Mesothelial cell of epicardium (in vitro differentiated cells): ENCODE measurements at regions not wholly inside any gene's neighbourhood (a gene's known extent, or its start where the extent isn't known, plus 50 kb on each side); places are given as distances from the start of the nearest gene placed in this dataset.

Source experiments
- DNase-seq, 2 experiments: peaks; one replicate each; pipeline ENCODE4 v3.0.0; 2021; ENCODE audit warnings: low spot score in 2 of 2; ENCODE audit not compliant: unreplicated experiment in 2 of 2
- H3K27ac Mint-ChIP-seq: 2 replicates; pipeline ENCODE4 v1.8.0; 2021; ENCODE audit warnings: mixed read lengths
- H3K27me3 Mint-ChIP-seq: 2 replicates; pipeline ENCODE4 v1.8.0; 2021; ENCODE audit warnings: low read depth, mixed read lengths
- H3K36me3 Mint-ChIP-seq: 2 replicates; pipeline ENCODE4 v1.8.0; 2021; ENCODE audit warnings: mixed read lengths
- H3K4me1 Mint-ChIP-seq: 2 replicates; pipeline ENCODE4 v1.8.0; 2021; ENCODE audit warnings: mixed read lengths
- H3K4me3 Mint-ChIP-seq: 2 replicates; pipeline ENCODE4 v1.8.0; 2021; ENCODE audit warnings: mild to moderate bottlenecking, moderate library complexity, mixed read lengths
- H3K9me3 Mint-ChIP-seq: 2 replicates; pipeline ENCODE4 v1.8.0; 2021; ENCODE audit warnings: mixed read lengths
- CTCF ChIP-seq: fragments of 200-600 bp; sonication (generic); IDR thresholded peaks from one replicate; pipeline ENCODE4 v1.5.0; 2021; ENCODE audit warnings: antibody characterized with exemption; ENCODE audit not compliant: unreplicated experiment

GRCh38 chr5:3129252-3129651 lies 377.8 kb upstream of the IRX2 start:
- no peaks in the 10 kb centered on the region for H3K9me3 Mint-ChIP-seq
- no peaks in the 10 kb centered on the region for H3K36me3 Mint-ChIP-seq
- H3K4me1 Mint-ChIP-seq: no peaks in the 10 kb centered on the region
- no peak overlapping the region for H3K4me3 Mint-ChIP-seq
- DNase-seq: no peak
- TF ChIP-seq CTCF: no peak
- peaks cover 7% of the 10 kb centered on the region for H3K27me3 Mint-ChIP-seq
- no peak overlapping the region for H3K27ac Mint-ChIP-seq

DNA sequence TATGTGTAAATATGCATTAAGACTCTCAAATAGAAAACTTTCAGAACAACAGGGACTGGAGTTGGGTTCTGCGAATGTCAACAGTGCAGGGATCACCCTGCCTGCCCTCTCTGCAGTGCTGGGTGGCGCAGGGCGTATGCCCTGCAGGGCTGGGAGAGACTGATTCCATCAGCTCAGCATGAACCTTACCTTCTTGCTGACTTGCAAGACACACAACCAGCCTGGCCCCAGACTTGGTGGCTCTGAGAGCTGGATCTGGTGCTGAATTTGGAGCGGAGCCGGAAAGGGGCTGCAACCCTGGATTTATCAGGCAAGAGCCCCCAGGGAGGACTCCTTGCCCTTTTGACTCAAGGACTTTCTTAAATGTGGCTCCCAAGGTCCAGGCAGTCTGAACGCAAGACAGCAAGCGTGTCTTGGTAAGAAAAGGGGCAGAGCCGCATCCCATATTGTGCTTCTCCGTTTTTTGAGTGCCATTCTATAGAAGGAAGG lies 376.0 kb upstream of the IRX2 start:
- Mint-ChIP-seq H3K9me3 (no peaks in the 10 kb centered on the region), H3K4me3 (no peak overlapping the region), H3K36me3 (no peaks in the 10 kb centered on the region), H3K27me3 (peaks cover 10% of the 10 kb centered on the region), H3K27ac (no peak overlapping the region), H3K4me1 (peaks cover 10% of the 10 kb centered on the region)
- no peak for TF ChIP-seq CTCF
- DNase-seq: no peak

DNA sequence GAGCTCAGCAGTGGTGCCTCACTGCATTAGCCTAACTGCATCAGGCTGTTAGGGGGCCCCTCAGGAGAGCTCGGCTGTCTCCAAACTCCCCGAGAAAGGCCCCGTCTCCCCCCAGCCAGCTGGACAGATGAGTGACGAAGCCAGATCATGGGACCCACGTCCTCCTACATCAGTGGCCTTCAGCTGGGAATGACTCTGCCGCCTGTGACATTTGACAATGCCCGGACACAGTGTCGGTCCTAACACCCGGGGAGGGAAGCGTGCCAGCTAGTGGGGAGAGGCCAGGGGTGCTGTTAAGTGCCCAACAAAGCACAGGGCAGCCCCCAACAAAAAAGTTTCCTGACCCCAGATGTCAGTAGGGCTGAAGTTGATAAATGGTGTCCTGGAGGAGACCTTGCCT lies 375.2 kb upstream of the IRX2 start:
- H3K4me3 Mint-ChIP-seq: no peak overlapping the region
- H3K27ac Mint-ChIP-seq: no peak overlapping the region
- H3K9me3 Mint-ChIP-seq: no peaks in the 10 kb centered on the region
- no peak for TF ChIP-seq CTCF
- H3K36me3 Mint-ChIP-seq: no peaks in the 10 kb centered on the region
- peaks cover 18% of the 10 kb centered on the region for H3K4me1 Mint-ChIP-seq
- peaks cover 16% of the 10 kb centered on the region for H3K27me3 Mint-ChIP-seq
- DNase-seq: no peak

- TF ChIP-seq CTCF: no peak
- no peaks in the 10 kb centered on the region for H3K36me3 Mint-ChIP-seq
- H3K9me3 Mint-ChIP-seq: no peaks in the 10 kb centered on the region
- peaks cover 29% of the 10 kb centered on the region for H3K4me1 Mint-ChIP-seq
- no peak overlapping the region for H3K4me3 Mint-ChIP-seq
- DNase-seq: no peak
- peaks cover 24% of the 10 kb centered on the region for H3K27me3 Mint-ChIP-seq
- no peak overlapping the region for H3K27ac Mint-ChIP-seq
Observed at GRCh38 chr5:3124410-3124809, 372.9 kb upstream of the IRX2 start.

GRCh38 chr5:3123763-3124157 lies 372.3 kb upstream of the IRX2 start:
- peaks cover 30% of the 10 kb centered on the region for H3K27me3 Mint-ChIP-seq
- no peaks in the 10 kb centered on the region for H3K9me3 Mint-ChIP-seq
- no peak overlapping the region for H3K27ac Mint-ChIP-seq
- H3K4me3 Mint-ChIP-seq: no peak overlapping the region
- H3K36me3 Mint-ChIP-seq: no peaks in the 10 kb centered on the region
- no peak for DNase-seq
- no peak for TF ChIP-seq CTCF
- H3K4me1 Mint-ChIP-seq: peaks cover 36% of the 10 kb centered on the region

- Mint-ChIP-seq H3K36me3 (no peaks in the 10 kb centered on the region), H3K9me3 (no peaks in the 10 kb centered on the region), H3K27ac (peak overlapping the region; percentile 66), H3K4me3 (no peak overlapping the region), H3K4me1 (peaks cover 42% of the 10 kb centered on the region), H3K27me3 (peaks cover 32% of the 10 kb centered on the region)
- TF ChIP-seq CTCF: no peak
- no peak for DNase-seq
Observed at GRCh38 chr5:3122985-3123762, 371.7 kb upstream of the IRX2 start.
